A172 (cell line): ENCODE measurements at regions not wholly inside any gene's neighbourhood (a gene's known extent, or its start where the extent isn't known, plus 50 kb on each side); places are given as distances from the start of the nearest gene placed in this dataset.

Experiments
- DNase-seq: peaks from one replicate; pipeline ENCODE4 v3.0.0-alpha.2; 2015; ENCODE audit warnings: low spot score

GRCh38 chr14:98976271-98976670, 295.7 kb downstream of the BCL11B start:
- DNase-seq, result no peak

GRCh38 chr14:98977451-98977850, 294.5 kb downstream of the BCL11B start:
- no peak for DNase-seq

GRCh38 chr14:98982986-98983385, 289.0 kb downstream of the BCL11B start:
- DNase-seq, result no peak

GRCh38 chr14:98984027-98984718, 287.8 kb downstream of the BCL11B start:
- no peak for DNase-seq

- no peak for DNase-seq
Observed at GRCh38 chr14:98984719-98985041, 287.3 kb downstream of the BCL11B start.

GRCh38 chr14:98993818-98994217, 278.2 kb downstream of the BCL11B start:
- no peak for DNase-seq

- DNase-seq, result no peak
Observed at GRCh38 chr14:98994561-98994960, 277.4 kb downstream of the BCL11B start.

- no peak for DNase-seq
Observed at GRCh38 chr14:98997526-98998205, 274.3 kb downstream of the BCL11B start.

- no peak for DNase-seq
Observed at GRCh38 chr14:98999345-98999744, 272.7 kb downstream of the BCL11B start.

GRCh38 chr14:98999901-99000300, 272.1 kb downstream of the BCL11B start:
- DNase-seq, result no peak

- DNase-seq, result no peak
Observed at GRCh38 chr14:99001241-99001640, 270.8 kb downstream of the BCL11B start.

- no peak for DNase-seq
Observed at GRCh38 chr14:99003646-99004045, 268.4 kb downstream of the BCL11B start.

GRCh38 chr14:99004112-99004511, 267.9 kb downstream of the BCL11B start:
- DNase-seq, result no peak

GRCh38 chr14:99006276-99006675, 265.7 kb downstream of the BCL11B start:
- no peak for DNase-seq

GRCh38 chr14:99007795-99008194, 264.2 kb downstream of the BCL11B start:
- DNase-seq, result no peak

GRCh38 chr14:99009871-99010270, 262.1 kb downstream of the BCL11B start:
- DNase-seq, result no peak

- no peak for DNase-seq
Observed at GRCh38 chr14:99011385-99011784, 260.6 kb downstream of the BCL11B start.

GRCh38 chr14:99012703-99013102, 259.3 kb downstream of the BCL11B start:
- no peak for DNase-seq

- no peak for DNase-seq
Observed at GRCh38 chr14:99015833-99016232, 256.2 kb downstream of the BCL11B start.

GRCh38 chr14:99023371-99023770, 248.6 kb downstream of the BCL11B start:
- no peak for DNase-seq

GRCh38 chr14:99024926-99025325, 247.1 kb downstream of the BCL11B start:
- DNase-seq, result no peak

- DNase-seq, result no peak
Observed at GRCh38 chr14:99025418-99025817, 246.6 kb downstream of the BCL11B start.

GRCh38 chr14:99026471-99026870, 245.5 kb downstream of the BCL11B start:
- DNase-seq, result no peak

- DNase-seq, result no peak
Observed at GRCh38 chr14:99028041-99028440, 244.0 kb downstream of the BCL11B start.
